AG08396 (cell line): ENCODE measurements at regions not wholly inside any gene's neighbourhood (a gene's known extent, or its start where the extent isn't known, plus 50 kb on each side); places are given as distances from the start of the nearest gene placed in this dataset.
"Not testable (repeated sequence)": the region's sequence is repeated elsewhere in the genome, so short reads cannot be mapped to it uniquely, and the experiment has no call there.

Experiments used
- DNase-seq: peaks from one replicate; pipeline ENCODE4 v3.0.0; 2012; ENCODE audit warnings: low spot score, mixed read lengths

- DNase-seq, result no peak
These were observed 1830.0 kb upstream of the DEFB115 start for GRCh38 chr20:29427201-29428060.

- no peak for DNase-seq
These were observed 1826.9 kb upstream of the DEFB115 start for GRCh38 chr20:29430531-29430930.

DNA sequence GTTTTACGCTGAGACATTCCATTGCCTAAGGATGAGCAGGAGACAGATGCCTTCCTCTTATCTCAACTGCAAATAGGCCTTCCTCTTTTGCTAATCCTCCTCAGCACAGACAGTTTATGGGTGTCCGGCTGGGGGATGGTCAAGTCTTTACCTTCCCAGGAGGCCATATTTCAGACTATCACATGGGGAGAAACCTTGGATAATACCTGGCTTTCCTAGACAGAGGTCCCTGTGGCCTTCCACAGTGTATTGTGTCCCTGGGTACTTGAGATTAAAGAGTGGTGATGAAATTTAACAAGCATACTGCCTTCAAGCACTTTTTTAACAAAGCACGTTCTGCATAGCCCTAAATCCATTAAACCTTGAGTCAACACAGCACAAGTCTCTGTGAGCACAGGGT is 1816.7 kb upstream of the DEFB115 start:
- not testable (repeated sequence) for DNase-seq

DNA sequence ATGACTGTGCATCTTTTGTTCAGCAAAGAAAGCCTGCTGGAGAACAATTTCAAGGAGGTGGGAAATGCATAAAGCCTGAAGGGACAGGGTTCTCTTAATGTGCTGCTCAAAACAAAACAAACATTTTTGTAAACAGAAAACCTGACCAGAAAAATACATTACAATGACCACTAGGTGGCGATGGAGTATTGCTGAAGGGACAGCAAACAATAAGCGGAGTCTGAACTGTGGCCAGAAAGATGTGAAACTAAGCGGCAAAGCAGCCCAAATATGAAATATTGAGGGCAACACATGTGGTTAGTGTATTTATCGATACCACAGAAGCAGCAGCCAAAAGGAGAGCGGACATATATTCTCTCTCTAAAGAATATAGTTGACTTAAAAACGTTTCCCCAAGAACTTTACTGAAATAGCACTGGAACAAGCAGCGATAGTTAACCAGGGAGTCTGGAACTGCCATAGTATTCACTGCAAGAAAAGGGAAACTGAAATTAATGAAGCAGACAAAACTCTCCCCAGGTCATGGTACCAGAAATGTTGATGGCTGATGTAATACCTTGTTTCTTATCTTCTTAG is 1814.2 kb upstream of the DEFB115 start:
- peak; percentile 26 for DNase-seq

- DNase-seq, result no peak
These were observed 1813.6 kb upstream of the DEFB115 start for GRCh38 chr20:29443819-29444218.

- DNase-seq, result not testable (repeated sequence)
These were observed 1812.2 kb upstream of the DEFB115 start for GRCh38 chr20:29445050-29445907.

- DNase-seq, result not testable (repeated sequence)
These were observed 1809.7 kb upstream of the DEFB115 start for GRCh38 chr20:29447517-29448484.

GRCh38 chr20:29448806-29449470 is 1808.5 kb upstream of the DEFB115 start:
- DNase-seq, result no peak

GRCh38 chr20:29452186-29452585 is 1805.3 kb upstream of the DEFB115 start:
- no peak for DNase-seq

DNA sequence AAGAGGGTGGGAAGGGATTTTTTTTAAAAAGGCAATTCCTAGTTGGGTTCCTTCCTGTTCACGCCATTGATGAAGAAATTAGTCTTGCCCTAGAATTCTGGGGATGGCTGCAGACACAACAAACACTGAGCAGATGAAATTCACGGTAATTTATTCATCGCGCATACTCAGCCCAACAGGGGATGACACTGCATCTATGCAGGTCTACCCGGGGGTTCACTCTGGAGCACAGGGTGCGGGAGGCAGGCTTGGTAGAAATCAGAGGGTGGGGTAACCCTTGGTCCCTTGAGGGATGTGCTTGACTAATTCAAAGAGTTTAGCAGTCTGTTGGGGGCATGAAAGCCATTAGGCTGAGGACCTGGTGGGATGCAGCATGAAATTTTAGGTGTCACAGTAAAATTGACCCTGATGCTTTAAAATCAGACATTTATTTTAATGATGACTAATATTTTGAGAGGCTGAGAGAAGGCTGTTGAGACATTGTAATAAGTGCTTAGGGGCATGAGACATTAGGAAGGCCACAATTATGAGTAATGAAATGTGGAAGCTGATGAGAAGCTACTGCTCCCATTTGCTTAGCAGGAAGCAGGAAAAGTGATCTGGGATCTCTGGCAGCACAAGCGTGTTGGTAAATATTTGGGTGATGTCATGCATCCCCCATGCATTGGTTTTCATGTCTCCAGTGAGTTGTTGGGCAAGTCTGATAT is 1800.3 kb upstream of the DEFB115 start:
- DNase-seq, result not testable (repeated sequence)

DNA sequence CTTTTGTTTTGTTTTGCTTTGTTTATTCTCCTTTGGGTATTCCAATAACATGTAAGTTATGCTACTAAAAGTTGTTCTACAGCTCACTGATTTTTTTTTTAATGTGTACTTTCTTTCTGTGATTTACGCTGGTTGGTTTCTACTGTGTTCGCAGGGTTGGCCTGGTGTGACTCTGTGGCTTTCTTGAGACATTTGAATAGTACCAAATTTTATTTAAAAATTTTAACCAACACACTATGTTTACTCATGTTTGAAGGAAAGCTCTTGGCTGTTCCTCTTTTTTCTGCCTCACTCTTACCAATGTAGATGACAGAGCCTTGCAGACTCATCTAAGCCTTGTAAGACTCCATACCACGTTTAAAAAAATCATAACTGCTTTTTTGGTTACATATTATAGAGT is 1784.9 kb upstream of the DEFB115 start:
- no peak for DNase-seq

DNA sequence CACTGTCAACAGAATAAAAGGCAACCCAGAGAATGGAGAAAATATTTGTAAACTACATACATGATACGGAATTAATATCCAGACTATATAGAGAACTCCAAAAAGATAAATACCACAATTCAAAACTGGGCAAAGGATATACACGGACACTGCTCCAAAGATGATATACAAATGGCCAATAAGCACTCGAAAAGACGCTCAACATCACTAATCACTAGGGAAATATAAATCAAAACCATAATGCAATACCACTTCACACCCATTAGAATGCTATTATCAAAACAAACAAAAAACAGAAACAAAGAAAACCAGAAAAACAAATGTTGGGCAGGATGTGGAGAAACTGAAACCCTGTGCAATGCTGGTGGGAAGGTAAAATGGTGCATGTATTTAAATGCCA is 1764.6 kb upstream of the DEFB115 start:
- not testable (repeated sequence) for DNase-seq

DNA sequence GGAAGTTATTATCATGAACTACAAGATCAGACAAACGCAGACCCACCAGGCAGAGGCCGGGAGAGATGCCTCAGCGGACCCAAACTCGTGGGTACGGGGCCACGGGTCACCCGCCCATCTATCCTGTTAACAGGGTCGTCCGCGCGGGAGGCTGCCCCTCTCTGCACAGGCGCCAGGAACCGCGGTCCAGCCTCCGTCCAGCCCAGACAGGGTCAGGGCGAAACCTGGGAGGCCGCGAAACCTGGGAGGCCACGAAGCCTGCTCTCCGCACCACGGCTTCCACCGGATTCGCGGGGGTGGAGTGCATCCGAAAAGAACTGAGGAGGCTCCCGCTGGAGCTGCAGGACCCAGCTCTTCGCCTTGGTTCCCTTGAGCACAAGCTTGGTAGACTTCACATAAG is 1760.7 kb upstream of the DEFB115 start:
- DNase-seq, result not testable (repeated sequence)

DNA sequence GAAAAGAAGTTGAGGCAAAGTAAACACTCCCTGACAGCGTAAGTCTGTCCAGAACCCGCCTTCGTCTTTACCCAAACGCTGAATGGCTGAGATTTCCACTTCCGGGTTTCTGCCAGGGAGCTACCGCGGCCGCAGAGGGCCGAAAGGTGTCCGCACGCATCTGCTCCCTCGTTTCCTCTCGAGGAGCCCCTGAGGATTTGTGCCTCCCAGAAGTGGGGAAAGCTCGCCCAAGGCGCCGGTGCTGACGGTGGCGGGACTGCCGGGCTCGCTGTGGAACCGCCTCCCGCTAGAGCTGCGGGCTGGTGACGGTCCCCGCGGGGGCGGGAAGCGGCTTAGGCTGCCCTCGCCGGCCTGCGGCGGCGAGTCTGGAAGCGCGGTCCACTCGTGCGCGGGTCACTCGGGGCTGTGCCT is 1760.2 kb upstream of the DEFB115 start:
- DNase-seq, result peak; percentile 2

DNA sequence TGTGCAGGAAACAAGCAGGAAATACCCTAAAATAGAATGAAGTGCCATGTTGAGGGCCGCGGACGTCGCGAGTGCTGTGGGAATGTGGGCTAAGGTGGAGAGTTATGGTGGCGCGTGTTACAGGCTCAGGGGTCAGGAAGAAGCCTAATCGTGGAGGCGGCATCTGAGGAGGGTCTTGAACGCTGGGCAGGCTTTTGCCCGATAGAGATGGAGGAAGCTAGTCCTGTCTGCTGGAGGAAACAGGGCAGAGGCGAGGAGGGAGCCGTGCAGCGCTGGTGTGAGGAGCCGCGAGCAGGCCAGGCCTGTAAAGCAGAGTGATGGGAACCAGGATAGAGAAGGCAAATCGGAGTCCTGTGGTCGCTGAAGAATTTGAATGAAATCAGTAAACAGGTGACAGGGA is 1759.8 kb upstream of the DEFB115 start:
- DNase-seq, result not testable (repeated sequence)

DNA sequence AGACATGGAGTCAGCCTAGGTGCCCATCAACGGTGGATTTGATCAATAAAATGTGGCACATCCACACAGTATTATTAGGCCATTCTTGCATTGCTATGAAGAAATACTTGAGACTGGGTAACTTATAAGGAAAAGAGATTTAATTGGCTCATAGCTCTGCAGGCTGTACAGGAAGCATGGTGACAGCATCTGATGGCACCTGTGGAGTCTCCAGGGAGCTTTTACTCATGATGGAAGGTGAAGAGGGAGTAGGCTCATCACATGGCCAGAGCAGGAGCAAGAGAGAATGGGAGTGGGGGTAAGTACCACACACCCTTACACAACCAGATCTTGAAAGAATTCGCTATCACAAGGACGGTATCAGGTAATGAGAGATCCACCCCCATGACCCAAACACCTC is 1756.7 kb upstream of the DEFB115 start:
- not testable (repeated sequence) for DNase-seq

- not testable (repeated sequence) for DNase-seq
These were observed 1742.8 kb upstream of the DEFB115 start for GRCh38 chr20:29514634-29515033.

GRCh38 chr20:29516847-29517246 is 1740.6 kb upstream of the DEFB115 start:
- DNase-seq, result not testable (repeated sequence)

- DNase-seq, result not testable (repeated sequence)
These were observed 1737.7 kb upstream of the DEFB115 start for GRCh38 chr20:29519610-29520241.
